HEK293 (cell line): ENCODE measurements at regions not wholly inside any gene's neighbourhood (a gene's known extent, or its start where the extent isn't known, plus 50 kb on each side); places are given as distances from the start of the nearest gene placed in this dataset.

Source experiments
- CTCF ChIA-PET: fragments of 350-600 bp; formaldehyde crosslinking; extraction: SDS; loops from one replicate; lab custom pipeline; 2021; ENCODE audit warnings: antibody characterized with exemption; lab: Yijun Ruan, JAX
- POLR2A ChIA-PET: fragments of 300-600 bp; formaldehyde crosslinking; extraction: SDS; loops from one replicate; lab custom pipeline; 2020; ENCODE audit warnings: antibody characterized with exemption, inconsistent platforms; lab: Yijun Ruan, JAX
- H3K27ac ChIP-seq: fragments of 200-500 bp; sonication (Bioruptor generic); 2 replicates; pipeline ENCODE4 v1.5.1; 2014; ENCODE audit warnings: low read depth, low read length, control low read depth, inconsistent platforms; ENCODE audit errors: extremely low read depth
- H3K36me3 ChIP-seq, 2 experiments: fragments of 200-500 bp in 1 of 2; sonication (Bioruptor generic) in 1 of 2; 1 replicate in 1 of 2; 2 replicates in 1 of 2; pipeline ENCODE4 v1.5.1; 2014 to 2017; ENCODE audit warnings: inconsistent platforms in 2 of 2, low read length in 2 of 2; ENCODE audit not compliant: control insufficient read depth in 2 of 2, insufficient read depth in 1 of 2
- H3K4me1 ChIP-seq: fragments of 200-500 bp; sonication (Bioruptor generic); 2 replicates; pipeline ENCODE4 v1.5.1; 2014; ENCODE audit warnings: mild to moderate bottlenecking, low read length, inconsistent platforms; ENCODE audit not compliant: control insufficient read depth, insufficient read depth
- H3K4me3 ChIP-seq: 2 replicates; pipeline ENCODE4 v1.5.1; 2011; ENCODE audit warnings: low read depth, mild to moderate bottlenecking, control low read depth, low read length, moderate library complexity
- H3K9me3 ChIP-seq: fragments of 200-500 bp; sonication (Bioruptor generic); 2 replicates; pipeline ENCODE4 v1.5.1; 2014; ENCODE audit warnings: low read depth, low read length, inconsistent platforms; ENCODE audit not compliant: control insufficient read depth, insufficient read depth
- EGR2 ChIP-seq: fragments of 450-650 bp; formaldehyde crosslinking; IDR thresholded peaks from 2 replicates; pipeline ENCODE4 v1.5.1; 2016; ENCODE audit warnings: low read depth, missing biosample characterization, missing genetic modification characterization
- GLIS2 ChIP-seq: fragments of 450-650 bp; formaldehyde crosslinking; IDR thresholded peaks from 2 replicates; pipeline ENCODE4 v1.5.1; 2016; ENCODE audit warnings: missing biosample characterization, missing genetic modification characterization
- INSM2 ChIP-seq: fragments of 450-650 bp; formaldehyde crosslinking; IDR thresholded peaks from 2 replicates; pipeline ENCODE4 v1.5.1; 2016; ENCODE audit warnings: missing biosample characterization, missing genetic modification characterization
- OSR2 ChIP-seq: fragments of 450-650 bp; formaldehyde crosslinking; IDR thresholded peaks from 2 replicates; pipeline ENCODE4 v1.5.1; 2016; ENCODE audit warnings: missing biosample characterization, missing genetic modification characterization
- SETDB1 ChIP-seq: IDR thresholded peaks from one replicate; pipeline ENCODE4 v1.6.1; 2017; ENCODE audit warnings: mild to moderate bottlenecking, low read length, moderate library complexity, mixed read lengths; ENCODE audit not compliant: insufficient read length
- TRIM28 ChIP-seq: IDR thresholded peaks from 2 replicates; pipeline ENCODE4 v1.6.1; 2011; ENCODE audit warnings: low read length, control low read depth, borderline replicate concordance
- ZBTB1 ChIP-seq: fragments of 450-650 bp; formaldehyde crosslinking; IDR thresholded peaks from 2 replicates; pipeline ENCODE4 v1.5.1; 2016; ENCODE audit warnings: missing biosample characterization, missing genetic modification characterization
- ZBTB48 ChIP-seq: fragments of 450-650 bp; formaldehyde crosslinking; IDR thresholded peaks from 2 replicates; pipeline ENCODE4 v1.5.1; 2016; ENCODE audit warnings: missing biosample characterization, missing genetic modification characterization
- ZFP41 ChIP-seq: fragments of 450-650 bp; formaldehyde crosslinking; IDR thresholded peaks from 2 replicates; pipeline ENCODE4 v1.5.1; 2016; ENCODE audit warnings: missing biosample characterization, missing genetic modification characterization, borderline replicate concordance
- ZNF18 ChIP-seq: fragments of 450-650 bp; formaldehyde crosslinking; IDR thresholded peaks from 2 replicates; pipeline ENCODE4 v1.5.1; 2016; ENCODE audit warnings: missing biosample characterization, missing genetic modification characterization
- ZNF19 ChIP-seq: fragments of 450-650 bp; formaldehyde crosslinking; IDR thresholded peaks from 2 replicates; pipeline ENCODE4; 2016; ENCODE audit warnings: missing biosample characterization, missing genetic modification characterization, low read depth
- ZNF221 ChIP-seq: fragments of 450-650 bp; formaldehyde crosslinking; IDR thresholded peaks from 2 replicates; pipeline ENCODE4 v1.5.1; 2017; ENCODE audit warnings: missing biosample characterization, missing genetic modification characterization, borderline replicate concordance
- ZNF398 ChIP-seq: fragments of 450-650 bp; formaldehyde crosslinking; IDR thresholded peaks from 2 replicates; pipeline ENCODE4 v1.5.1; 2017; ENCODE audit warnings: missing biosample characterization, missing genetic modification characterization
- ZNF518A ChIP-seq: fragments of 450-650 bp; formaldehyde crosslinking; conservative IDR thresholded peaks from 2 replicates; pipeline ENCODE4 v1.5.1; 2016; ENCODE audit warnings: low read depth, missing biosample characterization, missing genetic modification characterization
- ZNF521 ChIP-seq: fragments of 450-650 bp; formaldehyde crosslinking; IDR thresholded peaks from 2 replicates; pipeline ENCODE4 v1.5.1; 2017; ENCODE audit warnings: missing biosample characterization, mild to moderate bottlenecking, missing genetic modification characterization
- ZNF596 ChIP-seq: fragments of 450-650 bp; IDR thresholded peaks from 2 replicates; pipeline ENCODE4 v1.5.0; 2018; ENCODE audit warnings: missing biosample characterization, mild to moderate bottlenecking, missing genetic modification characterization, moderate library complexity
- ZNF785 ChIP-seq: fragments of 450-650 bp; formaldehyde crosslinking; IDR thresholded peaks from 2 replicates; pipeline ENCODE4 v1.5.1; 2016; ENCODE audit warnings: missing biosample characterization, missing genetic modification characterization
- ZSCAN16 ChIP-seq: fragments of 450-650 bp; formaldehyde crosslinking; IDR thresholded peaks from 2 replicates; pipeline ENCODE4 v1.5.1; 2016; ENCODE audit warnings: missing biosample characterization, missing genetic modification characterization
- TF ChIP-seq, protein P1 (sequence below): fragments of 450-650 bp; formaldehyde crosslinking; IDR thresholded peaks from 2 replicates; pipeline ENCODE4 v1.5.1; 2016; ENCODE audit warnings: missing biosample characterization, missing genetic modification characterization

GRCh38 chr9:17021387-17021970, 113.4 kb upstream of the CNTLN start (continued):
- TF ChIP-seq ZNF518A (tag by site-specific recombination) (peak; percentile 40; the same call in 1 of the 2 replicates), INSM2 (tag by site-specific recombination) (no peak), ZFP41 (tag by site-specific recombination) (no peak), SETDB1 (no peak), OSR2 (tag by site-specific recombination) (no peak), ZNF596 (tag by site-specific recombination) (no peak), GLIS2 (no peak)

DNA sequence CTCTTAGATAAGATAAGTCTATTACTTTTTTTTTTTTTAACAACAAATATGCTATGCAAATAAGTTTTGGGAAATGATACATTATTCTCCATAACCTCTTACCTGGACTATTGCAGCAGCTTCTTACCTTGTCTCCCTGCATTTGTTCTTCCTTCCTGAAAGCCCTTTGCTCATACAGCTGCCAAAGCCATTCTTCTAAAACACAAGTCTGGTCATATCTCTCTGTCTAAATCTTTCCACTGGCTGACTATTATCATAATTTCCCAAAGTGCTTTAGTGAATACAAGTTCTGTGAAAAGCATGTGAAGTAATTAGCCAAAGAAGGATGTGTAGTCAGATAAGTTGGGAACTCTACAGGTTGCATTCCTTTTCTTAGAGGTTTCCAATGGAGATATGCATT, 115.4 kb upstream of the CNTLN start:
- Histone ChIP-seq H3K4me3 (no peak overlapping the region), H3K4me1 (no peaks in the 10 kb centered on the region), H3K36me3 (no peaks in the 10 kb centered on the region), H3K9me3 (no peaks in the 10 kb centered on the region), H3K27ac (no peak overlapping the region)
- ChIA-PET CTCF (no interaction called here), POLR2A (no interaction called here)
- TF ChIP-seq TRIM28 (0 out of 2 replicates have a peak, but pooled peaks have one; percentile 47), ZBTB1 (tag by site-specific recombination) (no peak)

DNA sequence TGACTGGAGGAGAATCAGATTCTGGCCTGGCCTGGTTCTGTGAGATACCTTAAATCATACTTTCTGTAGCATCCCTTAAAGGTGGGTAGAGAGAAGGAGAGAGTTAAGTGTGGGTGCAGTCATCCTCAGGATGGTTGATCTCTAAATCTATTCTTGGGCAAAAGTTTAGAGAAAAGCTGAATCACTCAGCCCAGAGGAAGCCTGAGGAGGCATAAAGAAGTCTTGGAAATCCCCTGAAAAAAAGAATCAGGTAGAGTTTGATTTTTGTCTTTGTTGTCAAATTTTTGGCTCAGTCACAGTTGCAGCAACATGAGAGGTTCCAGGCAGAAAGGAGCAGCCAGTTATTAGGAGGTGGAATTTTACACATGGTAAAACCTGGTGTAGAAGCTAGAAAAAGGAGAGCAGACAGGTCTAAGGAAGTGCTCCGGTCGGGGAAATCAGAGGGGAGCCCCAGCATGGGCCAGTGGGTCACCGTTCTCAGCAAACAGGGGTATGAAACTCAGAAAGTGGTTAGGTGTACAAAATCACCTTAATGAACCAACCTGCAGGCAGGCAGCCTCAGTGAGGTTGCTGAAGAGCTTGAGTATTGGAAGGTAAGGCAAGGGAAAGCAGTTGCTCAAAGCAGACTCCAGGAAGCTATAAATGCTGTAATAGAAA, 116.2 kb upstream of the CNTLN start:
- Histone ChIP-seq H3K4me3 (no peak overlapping the region), H3K4me1 (no peaks in the 10 kb centered on the region), H3K9me3 (no peaks in the 10 kb centered on the region), H3K36me3 (no peaks in the 10 kb centered on the region), H3K27ac (no peak overlapping the region)
- TF ChIP-seq ZNF221 (tag by site-specific recombination) = no peak
- TF ChIP-seq, protein P1, sequence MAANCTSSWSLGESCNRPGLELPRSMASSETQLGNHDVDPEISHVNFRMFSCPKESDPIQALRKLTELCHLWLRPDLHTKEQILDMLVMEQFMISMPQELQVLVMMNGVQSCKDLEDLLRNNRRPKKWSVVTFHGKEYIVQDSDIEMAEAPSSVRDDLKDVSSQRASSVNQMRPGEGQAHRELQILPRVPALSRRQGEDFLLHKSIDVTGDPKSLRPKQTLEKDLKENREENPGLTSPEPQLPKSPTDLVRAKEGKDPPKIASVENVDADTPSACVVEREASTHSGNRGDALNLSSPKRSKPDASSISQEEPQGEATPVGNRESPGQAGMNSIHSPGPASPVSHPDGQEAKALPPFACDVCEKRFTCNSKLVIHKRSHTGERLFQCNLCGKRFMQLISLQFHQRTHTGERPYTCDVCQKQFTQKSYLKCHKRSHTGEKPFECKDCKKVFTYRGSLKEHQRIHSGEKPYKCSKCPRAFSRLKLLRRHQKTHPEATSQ (tag by site-specific recombination) = no peak
- TF ChIP-seq ZNF521 (tag by site-specific recombination) = no peak
- TF ChIP-seq ZNF398 = no peak
- TF ChIP-seq EGR2 (tag by site-specific recombination) = no peak
- no peak for TF ChIP-seq ZNF785
- TF ChIP-seq ZSCAN16 = no peak
- no peak for TF ChIP-seq ZNF19
- no peak for TF ChIP-seq ZNF18 (tag by site-specific recombination)
- TF ChIP-seq ZBTB48 = no peak
- ChIA-PET CTCF (no interaction called here), POLR2A (no interaction called here)
